Omental fat pad (tissue), 3 donors: ENCODE measurements at regions not wholly inside any gene's neighbourhood (a gene's known extent, or its start where the extent isn't known, plus 50 kb on each side); places are given as distances from the start of the nearest gene placed in this dataset.

Source experiments
- ATAC-seq: fragments of 150-250 bp; one replicate; pipeline ENCODE4 v1.9.1; 2016; ENCODE audit warnings: mild to moderate bottlenecking, moderate library complexity; ENCODE audit not compliant: low FRiP score
- DNase-seq: peaks from one replicate; pipeline ENCODE4 v3.0.0-alpha.2; 2019; ENCODE audit warnings: low spot score
- TF ChIP-seq, protein P1 (sequence below), 3 donors: fragments of 450-650 bp; IDR thresholded peaks; one replicate each; pipeline ENCODE4 v1.5.1; 2016 to 2017; ENCODE audit warnings: antibody characterized with exemption in 3 of 3, mild to moderate bottlenecking in 3 of 3, moderate library complexity in 2 of 3

DNA sequence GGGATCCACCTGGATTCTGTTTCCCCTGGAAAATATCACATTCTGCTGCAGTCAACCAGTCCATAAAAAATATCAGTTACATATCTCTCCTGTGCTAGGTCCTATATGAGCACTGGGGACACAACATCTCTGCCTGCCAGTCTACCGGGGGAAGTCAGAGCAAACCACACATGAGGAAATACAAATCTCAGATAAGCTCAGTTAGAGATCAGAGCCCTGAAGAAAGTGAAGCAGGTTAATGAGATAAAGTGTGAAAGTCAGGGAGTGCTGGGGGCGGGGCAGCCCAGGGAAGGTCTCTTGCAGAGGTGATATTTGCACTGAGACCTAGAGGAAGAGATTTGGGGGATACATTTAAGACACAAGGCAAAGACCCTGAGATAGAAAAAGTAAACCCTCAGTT, 67.8 kb upstream of the SLC1A1 start:
- TF ChIP-seq, protein P1, sequence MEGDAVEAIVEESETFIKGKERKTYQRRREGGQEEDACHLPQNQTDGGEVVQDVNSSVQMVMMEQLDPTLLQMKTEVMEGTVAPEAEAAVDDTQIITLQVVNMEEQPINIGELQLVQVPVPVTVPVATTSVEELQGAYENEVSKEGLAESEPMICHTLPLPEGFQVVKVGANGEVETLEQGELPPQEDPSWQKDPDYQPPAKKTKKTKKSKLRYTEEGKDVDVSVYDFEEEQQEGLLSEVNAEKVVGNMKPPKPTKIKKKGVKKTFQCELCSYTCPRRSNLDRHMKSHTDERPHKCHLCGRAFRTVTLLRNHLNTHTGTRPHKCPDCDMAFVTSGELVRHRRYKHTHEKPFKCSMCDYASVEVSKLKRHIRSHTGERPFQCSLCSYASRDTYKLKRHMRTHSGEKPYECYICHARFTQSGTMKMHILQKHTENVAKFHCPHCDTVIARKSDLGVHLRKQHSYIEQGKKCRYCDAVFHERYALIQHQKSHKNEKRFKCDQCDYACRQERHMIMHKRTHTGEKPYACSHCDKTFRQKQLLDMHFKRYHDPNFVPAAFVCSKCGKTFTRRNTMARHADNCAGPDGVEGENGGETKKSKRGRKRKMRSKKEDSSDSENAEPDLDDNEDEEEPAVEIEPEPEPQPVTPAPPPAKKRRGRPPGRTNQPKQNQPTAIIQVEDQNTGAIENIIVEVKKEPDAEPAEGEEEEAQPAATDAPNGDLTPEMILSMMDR (IDR thresholded peaks at IDR 0.05) = no peak
- DNase-seq = no peak
- ATAC-seq = no peak

DNA sequence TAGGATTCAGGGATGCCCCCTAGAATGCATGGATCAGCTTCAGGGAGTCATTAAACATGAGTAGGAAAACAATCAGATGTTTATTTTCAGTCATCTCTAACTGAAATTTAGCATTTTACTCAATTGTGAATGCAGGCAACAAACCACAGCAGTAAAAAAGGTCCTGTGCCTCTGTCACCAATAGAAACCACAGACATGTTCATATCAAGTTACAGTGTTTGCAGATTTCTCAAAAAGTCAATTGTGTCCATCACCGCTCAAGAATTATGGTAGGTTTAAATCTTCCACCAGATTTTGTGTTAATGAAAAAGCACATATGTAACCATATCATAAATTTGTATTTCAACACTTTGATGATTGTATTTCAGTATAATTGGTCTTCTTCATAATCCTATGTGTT, 68.4 kb upstream of the SLC1A1 start:
- TF ChIP-seq, protein P1 (IDR thresholded peaks at IDR 0.05) = no peak
- ATAC-seq (no peak), DNase-seq (no peak)

DNA sequence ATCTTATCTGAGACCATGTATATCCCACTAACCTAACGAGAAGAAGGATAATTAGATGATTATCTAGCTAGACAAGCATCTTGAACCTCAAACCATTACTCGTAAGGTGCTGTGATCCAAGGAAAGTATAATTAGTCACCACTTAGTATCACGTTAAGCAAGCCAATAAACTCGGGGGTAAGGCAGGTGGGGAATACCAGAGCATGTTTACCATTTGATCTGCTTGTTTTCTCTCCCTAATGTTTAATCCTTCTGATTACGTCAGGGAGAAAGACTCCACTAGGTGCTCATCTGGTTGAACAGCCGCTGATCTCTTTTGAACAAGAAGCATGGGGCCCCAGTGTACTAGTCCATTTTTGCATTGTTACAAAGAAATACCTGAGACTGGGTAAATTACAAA, 69.9 kb upstream of the SLC1A1 start:
- ATAC-seq (no peak), DNase-seq (no peak)
- TF ChIP-seq, protein P1 (IDR thresholded peaks at IDR 0.05) = no peak

- DNase-seq (no peak), ATAC-seq (no peak)
- TF ChIP-seq, protein P1 (IDR thresholded peaks at IDR 0.05) = no peak
Observed at GRCh38 chr9:4417578-4418325, 72.5 kb upstream of the SLC1A1 start.

- TF ChIP-seq, protein P1 (IDR thresholded peaks at IDR 0.05) = no peak
- ATAC-seq (no peak), DNase-seq (no peak)
Observed at GRCh38 chr9:4416467-4416866, 73.8 kb upstream of the SLC1A1 start.

DNA sequence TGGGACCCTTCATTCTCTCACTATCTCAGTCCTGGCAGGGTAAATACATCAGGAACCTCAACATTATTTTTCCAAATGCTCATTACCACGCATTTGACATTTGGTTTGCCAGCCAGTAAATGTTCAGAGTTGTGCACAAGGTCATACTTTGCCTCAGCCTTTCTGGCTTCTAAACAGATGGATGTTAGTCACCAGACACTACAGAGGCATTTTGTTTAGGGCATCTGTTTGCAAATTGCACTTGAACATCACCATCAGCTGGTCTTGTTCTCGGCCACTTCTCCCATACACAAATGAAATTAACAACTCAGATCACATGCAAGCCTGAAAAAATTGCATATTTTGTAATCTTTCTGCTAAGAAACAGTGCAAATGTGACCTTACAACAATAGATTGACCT, 75.0 kb upstream of the SLC1A1 start:
- no peak for DNase-seq
- TF ChIP-seq, protein P1 (IDR thresholded peaks at IDR 0.05) = no peak
- no peak for ATAC-seq

DNA sequence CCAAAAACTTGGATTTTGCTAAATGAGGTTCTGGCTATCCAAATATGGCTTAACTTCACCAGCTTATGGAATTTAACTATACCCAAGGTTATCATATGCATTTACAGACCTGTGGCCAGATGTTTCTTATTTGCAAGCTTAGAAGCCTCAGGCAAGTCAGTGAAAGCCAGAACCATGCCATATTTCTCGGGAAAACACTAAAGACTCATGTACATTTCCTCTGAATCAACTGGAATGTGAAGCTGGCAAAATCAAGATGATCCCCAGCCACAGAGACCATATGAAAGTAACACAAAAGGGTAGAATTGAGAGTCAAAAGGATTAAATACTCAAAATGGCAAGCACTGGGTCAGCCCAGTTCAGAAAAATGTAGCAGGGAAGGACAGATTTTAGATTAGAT, 76.4 kb upstream of the SLC1A1 start:
- TF ChIP-seq, protein P1 (IDR thresholded peaks at IDR 0.05) = no peak
- DNase-seq (no peak), ATAC-seq (no peak)
